H1 (cell line): ENCODE measurements at regions not wholly inside any gene's neighbourhood (a gene's known extent, or its start where the extent isn't known, plus 50 kb on each side); places are given as distances from the start of the nearest gene placed in this dataset.

ENCODE experiments used
- CTCF ChIA-PET: fragments of 300-600 bp; sonication (Branson Sonifier 250); formaldehyde crosslinking; loops from one replicate; lab custom pipeline; 2021; ENCODE audit not compliant: partially characterized antibody; lab: Charles Lee
- POLR2A ChIA-PET: fragments of 300-600 bp; sonication (Branson Sonifier 250); formaldehyde crosslinking; loops from one replicate; lab custom pipeline; 2021; ENCODE audit warnings: inconsistent platforms; ENCODE audit not compliant: partially characterized antibody; lab: Charles Lee
- DNase-seq, 2 experiments: peaks; one replicate each; pipeline versions ENCODE4 v3.0.0 to v3.0.0-alpha.2; 2010 to 2022; ENCODE audit warnings: low spot score in 2 of 2, low read depth in 1 of 2, mixed read lengths in 1 of 2
- FAIRE-seq: peaks from 2 replicates; lab custom pipeline; 2011; peaks lifted over from hg19 to GRCh38; lab: Jason Lieb, UNC
- H2AFZ ChIP-seq: 2 replicates; pipeline ENCODE4 v1.8.1; 2012; ENCODE audit warnings: low read length, inconsistent platforms
- H2AK5ac ChIP-seq: 2 replicates; pipeline ENCODE4 v1.6.1; 2013; ENCODE audit warnings: low read depth, low read length
- H2BK120ac ChIP-seq: replicated peaks from 2 replicates; pipeline ENCODE3; 2013; ENCODE audit warnings: low read depth, low read length, inconsistent platforms
- H2BK12ac ChIP-seq: 2 replicates; pipeline ENCODE4 v1.6.1; 2013; ENCODE audit warnings: low read depth, low read length
- H2BK15ac ChIP-seq: 2 replicates; pipeline ENCODE4 v1.6.1; 2013; ENCODE audit warnings: low read length
- H2BK20ac ChIP-seq: 2 replicates; pipeline ENCODE4 v1.6.1; 2013; ENCODE audit warnings: low read length
- H2BK5ac ChIP-seq: 2 replicates; pipeline ENCODE4 v1.6.1; 2013; ENCODE audit warnings: low read depth, low read length
- H3K14ac ChIP-seq: 2 replicates; pipeline ENCODE4 v1.6.1; 2013; ENCODE audit warnings: inconsistent platforms; ENCODE audit not compliant: insufficient read length
- H3K18ac ChIP-seq: 2 replicates; pipeline ENCODE4 v1.6.1; 2013; ENCODE audit warnings: low read length; ENCODE audit errors: extremely low read depth
- H3K23ac ChIP-seq: 2 replicates; pipeline ENCODE4 v1.6.1; 2013; ENCODE audit warnings: inconsistent platforms; ENCODE audit not compliant: insufficient read length
- H3K23me2 ChIP-seq: 2 replicates; pipeline ENCODE4 v1.6.1; 2013; ENCODE audit warnings: low read depth, low read length
- H3K27ac ChIP-seq: 2 replicates; pipeline ENCODE4 v1.6.1; 2011; ENCODE audit warnings: low read depth, low read length, inconsistent platforms
- H3K27me3 ChIP-seq, 4 experiments: replicated peaks in 1 of 4; 1 replicate in 1 of 4; 2 replicates in 3 of 4; pipeline versions ENCODE4 v1.6.1 to v1.8.1; 2011 to 2013; ENCODE audit warnings: low read length in 3 of 4, mild to moderate bottlenecking in 3 of 4, inconsistent platforms in 2 of 4, mixed read lengths in 2 of 4, moderate library complexity in 1 of 4; ENCODE audit not compliant: control insufficient read depth in 3 of 4, insufficient read depth in 3 of 4; ENCODE audit errors: extremely low read depth in 1 of 4
- H3K36me3 ChIP-seq, 4 experiments: 2 replicates each; pipeline versions ENCODE4 v1.6.1 to v1.8.1; 2011 to 2013; ENCODE audit warnings: mild to moderate bottlenecking in 4 of 4, low read length in 3 of 4, moderate library complexity in 2 of 4, control low read depth in 1 of 4, inconsistent platforms in 1 of 4; ENCODE audit not compliant: insufficient read depth in 4 of 4, control insufficient read depth in 2 of 4
- H3K4ac ChIP-seq: replicated peaks from 2 replicates; pipeline ENCODE3; 2013; ENCODE audit warnings: low read length, low read depth, mixed read lengths, inconsistent platforms; ENCODE audit not compliant: insufficient read length
- H3K4me1 ChIP-seq, 4 experiments: replicated peaks in 1 of 4; 1 replicate in 1 of 4; 2 replicates in 3 of 4; pipeline versions ENCODE4 v1.6.1 to v1.8.1; 2011 to 2013; ENCODE audit warnings: low read length in 3 of 4, inconsistent platforms in 2 of 4, mixed read lengths in 1 of 4; ENCODE audit not compliant: insufficient read depth in 4 of 4, control insufficient read depth in 3 of 4
- H3K4me2 ChIP-seq, 2 experiments: 2 replicates each; pipeline versions ENCODE4 v1.6.1 to v1.8.1; 2011 to 2013; ENCODE audit warnings: low read depth in 2 of 2, low read length in 2 of 2, control low read depth in 1 of 2, inconsistent platforms in 1 of 2, mild to moderate bottlenecking in 1 of 2; ENCODE audit not compliant: insufficient read depth in 1 of 2
- H3K4me3 ChIP-seq, 4 experiments: fragments of 200-600, 300-600 bp in 1 of 4; sonication (generic), shearing (Covaris generic), sonication (Bioruptor Twin) in 1 of 4; 2 replicates each; pipeline versions ENCODE4 v1.5.1 to v1.8.1; 2011 to 2016; ENCODE audit warnings: low read length in 4 of 4, low read depth in 3 of 4, control low read depth in 2 of 4, inconsistent platforms in 2 of 4, mild to moderate bottlenecking in 2 of 4, mixed read lengths in 1 of 4, moderate library complexity in 1 of 4; ENCODE audit not compliant: insufficient read depth in 2 of 4; ENCODE audit errors: extremely low read depth in 1 of 4
- H3K56ac ChIP-seq: replicated peaks from 2 replicates; pipeline ENCODE3; 2013; ENCODE audit warnings: low read depth, mild to moderate bottlenecking, mixed read lengths, low read length, inconsistent platforms; ENCODE audit not compliant: insufficient read length
- H3K79me1 ChIP-seq: 2 replicates; pipeline ENCODE4 v1.6.1; 2013; ENCODE audit warnings: low read depth, low read length, control low read depth
- H3K79me2 ChIP-seq, 2 experiments: 2 replicates each; pipeline versions ENCODE4 v1.6.1 to v1.8.1; 2012 to 2013; ENCODE audit warnings: low read length in 2 of 2, mild to moderate bottlenecking in 2 of 2, inconsistent platforms in 1 of 2; ENCODE audit not compliant: insufficient read depth in 2 of 2, control insufficient read depth in 1 of 2
- H3K9ac ChIP-seq, 4 experiments: replicated peaks in 1 of 4; 1 replicate in 1 of 4; 2 replicates in 3 of 4; pipeline versions ENCODE4 v1.6.1 to v1.8.1; 2011 to 2013; ENCODE audit warnings: low read depth in 3 of 4, low read length in 3 of 4, control low read depth in 2 of 4, mild to moderate bottlenecking in 2 of 4, moderate library complexity in 2 of 4, inconsistent platforms in 1 of 4; ENCODE audit errors: extremely low read depth in 1 of 4
- H3K9me3 ChIP-seq, 2 experiments: 2 replicates each; pipeline versions ENCODE4 v1.6.1 to v1.8.1; 2012 to 2013; ENCODE audit warnings: mild to moderate bottlenecking in 2 of 2, moderate library complexity in 2 of 2, control low read depth in 1 of 2, inconsistent platforms in 1 of 2, low read depth in 1 of 2, low read length in 1 of 2, mixed read lengths in 1 of 2; ENCODE audit not compliant: insufficient read depth in 2 of 2
- H4K20me1 ChIP-seq, 2 experiments: replicated peaks in 1 of 2; 2 replicates each; pipeline versions ENCODE3 to v1.8.1; 2011 to 2013; ENCODE audit warnings: inconsistent platforms in 2 of 2, low read length in 2 of 2, mild to moderate bottlenecking in 1 of 2; ENCODE audit not compliant: insufficient read depth in 2 of 2, control insufficient read depth in 1 of 2
- H4K5ac ChIP-seq: 2 replicates; pipeline ENCODE4 v1.6.1; 2013; ENCODE audit warnings: low read length, low read depth, mixed read lengths, inconsistent platforms; ENCODE audit not compliant: insufficient read length
- H4K8ac ChIP-seq: 2 replicates; pipeline ENCODE4 v1.8.0; 2013; ENCODE audit warnings: mild to moderate bottlenecking, moderate library complexity, low read length, inconsistent platforms; ENCODE audit not compliant: insufficient read depth; ENCODE audit errors: extremely low read depth
- H4K91ac ChIP-seq: replicated peaks from 2 replicates; pipeline ENCODE3; 2013; ENCODE audit warnings: low read length, mixed read lengths, inconsistent platforms; ENCODE audit not compliant: insufficient read length
- ATF3 ChIP-seq: IDR thresholded peaks from 2 replicates; pipeline ENCODE4 v1.6.1; 2011; ENCODE audit warnings: low read depth, mild to moderate bottlenecking, low read length; ENCODE audit not compliant: insufficient read depth
- BACH1 ChIP-seq: IDR thresholded peaks from 2 replicates; pipeline ENCODE4 v1.6.1; 2012; ENCODE audit warnings: low read length, improper control_type of control experiment
- CHD1 ChIP-seq: IDR thresholded peaks from 2 replicates; pipeline ENCODE4 v1.6.1; 2012; ENCODE audit warnings: low read depth, low read length, improper control_type of control experiment
- CREB1 ChIP-seq: IDR thresholded peaks from 2 replicates; pipeline ENCODE4 v1.6.1; 2012; ENCODE audit warnings: inconsistent platforms
- GTF2F1 ChIP-seq: IDR thresholded peaks from 2 replicates; pipeline ENCODE4 v1.6.1; 2012; ENCODE audit warnings: low read depth, low read length, improper control_type of control experiment, borderline replicate concordance
- KDM4A ChIP-seq: IDR thresholded peaks from one replicate; pipeline ENCODE4 v1.7.1; 2012; ENCODE audit warnings: low read depth, mild to moderate bottlenecking, moderate library complexity, low read length, inconsistent platforms; ENCODE audit not compliant: severe bottlenecking
- POLR2AphosphoS5 ChIP-seq: IDR thresholded peaks from 2 replicates; pipeline ENCODE4 v1.6.1; 2011; ENCODE audit warnings: low read depth, low read length
- RAD21 ChIP-seq, 2 experiments: IDR thresholded peaks in 1 of 2; conservative IDR thresholded peaks in 1 of 2; 2 replicates each; pipeline ENCODE4 v1.6.1; 2011; ENCODE audit warnings: low read depth in 2 of 2, low read length in 2 of 2, improper control_type of control experiment in 1 of 2, inconsistent platforms in 1 of 2, mild to moderate bottlenecking in 1 of 2, moderate library complexity in 1 of 2
- RNF2 ChIP-seq: fragments of 200-900, 300-1000 bp; sonication (generic); IDR thresholded peaks from 2 replicates; pipeline ENCODE4 v1.7.1; 2016; ENCODE audit warnings: borderline replicate concordance, low read depth, mild to moderate bottlenecking, antibody characterized with exemption, low read length; ENCODE audit not compliant: poor library complexity, severe bottlenecking; ENCODE audit errors: missing control alignments
- SAP30 ChIP-seq: fragments of 300-600 bp; sonication (generic); IDR thresholded peaks from 2 replicates; pipeline ENCODE4 v1.7.1; 2012; ENCODE audit warnings: low read length, moderate library complexity, mild to moderate bottlenecking, inconsistent platforms; ENCODE audit not compliant: insufficient read depth, insufficient replicate concordance
- SRF ChIP-seq: IDR thresholded peaks from 2 replicates; pipeline ENCODE4 v1.6.1; 2011; ENCODE audit warnings: mild to moderate bottlenecking, low read depth, low read length, moderate library complexity
- TAF7 ChIP-seq: optimal IDR thresholded peaks from 2 replicates; pipeline ENCODE3; 2011; ENCODE audit warnings: low read depth, mild to moderate bottlenecking, inconsistent platforms, low read length, moderate library complexity, borderline replicate concordance
- USF2 ChIP-seq: IDR thresholded peaks from 2 replicates; pipeline ENCODE4 v1.6.1; 2011; ENCODE audit warnings: low read length, improper control_type of control experiment
- WGBS, 2 experiments: shearing (Covaris generic) in 1 of 2; methylation state at CpG; one replicate each; pipeline versions ENCODE4 v1.1.6 to v1.1.7; 2013 to 2015; ENCODE audit warnings: low lambda C conversion rate in 2 of 2, mixed read lengths in 2 of 2, inconsistent platforms in 1 of 2, low coverage in 1 of 2, missing lambda C conversion rate in 1 of 2; ENCODE audit not compliant: insufficient replicate concordance in 2 of 2, insufficient coverage in 1 of 2, insufficient read length in 1 of 2; ENCODE audit errors: extremely low coverage in 1 of 2, missing lambda C conversion rate in 1 of 2; 5-methylcytosine and 5-hydroxymethylcytosine counted together

- no peak overlapping the region for H3K18ac ChIP-seq
- H3K4me3 ChIP-seq, result no peak overlapping the region
- no peaks in the 10 kb centered on the region for H3K27me3 ChIP-seq
- no peaks in the 10 kb centered on the region for H3K4me1 ChIP-seq
- no peaks in the 10 kb centered on the region for H3K79me2 ChIP-seq
- no peak overlapping the region for H2BK15ac ChIP-seq
- no peak overlapping the region for H4K91ac ChIP-seq
- no peak overlapping the region for H3K4ac ChIP-seq
- H4K5ac ChIP-seq, result no peak overlapping the region
- no peak overlapping the region for H2BK5ac ChIP-seq
- H3K9me3 ChIP-seq, result no peaks in the 10 kb centered on the region
- no peak overlapping the region for H4K8ac ChIP-seq
- no peak overlapping the region for H3K9ac ChIP-seq
- DNase-seq (no peak), FAIRE-seq (no peak)
- no peaks in the 10 kb centered on the region for H4K20me1 ChIP-seq
- ChIA-PET POLR2A (interaction anchor here (0.6 kb wide), 1 partner anchor 27 kb away, joined by 3 read pairs; no protein-coding TSS in a partner anchor), CTCF (no interaction called here)
- no peaks in the 10 kb centered on the region for H3K23me2 ChIP-seq
- 81% methylated on average over 4 of the region's 4 CpGs; no CpG with 5 or more reads in 1 of the 2 experiments for WGBS, 2 experiments
- no peak overlapping the region for H3K27ac ChIP-seq
- no peak overlapping the region for H2AFZ ChIP-seq
- H3K23ac ChIP-seq, result no peak overlapping the region
- H2BK12ac ChIP-seq, result no peak overlapping the region
- H3K79me1 ChIP-seq, result no peaks in the 10 kb centered on the region
- no peak overlapping the region for H2BK120ac ChIP-seq
- H3K4me2 ChIP-seq, result no peak overlapping the region
- no peaks in the 10 kb centered on the region for H3K36me3 ChIP-seq
- H2BK20ac ChIP-seq, result no peak overlapping the region
- H2AK5ac ChIP-seq, result no peak overlapping the region
- no peak overlapping the region for H3K14ac ChIP-seq
- H3K56ac ChIP-seq, result no peak overlapping the region
- TF ChIP-seq TAF7 (no peak), SAP30 (no peak), USF2 (no peak), CHD1 (no peak), KDM4A (no peak), POLR2AphosphoS5 (no peak), GTF2F1 (no peak), RAD21 (IDR thresholded peaks at IDR 0.05 in 1 of 2, conservative IDR thresholded peaks at IDR 0.05 in 1 of 2; ENCODE audit: low read depth in 2 of 2, low read length in 2 of 2) (no peak), CREB1 (no peak), BACH1 (no peak), ATF3 (no peak), RNF2 (no peak), SRF (no peak)
Observed at GRCh38 chr4:181119186-181119585, 1124.0 kb upstream of the TENM3 start.
